GM23338 (cell line): ENCODE measurements at regions not wholly inside any gene's neighbourhood (a gene's known extent, or its start where the extent isn't known, plus 50 kb on each side); places are given as distances from the start of the nearest gene placed in this dataset.
A peak's percentile ranks its signal among the peaks of the same experiment; 100 is the strongest.

Experiments
- CREB1 ChIP-seq: fragments of 250-450 bp; sonication (Bioruptor Pico); IDR thresholded peaks from 2 replicates; pipeline ENCODE4 v1.5.0; 2020; ENCODE audit warnings: low read depth, mild to moderate bottlenecking, moderate library complexity
- CTCF ChIP-seq, 2 experiments: fragments of 200-600 bp in 1 of 2; sonication (generic) in 1 of 2; conservative IDR thresholded peaks; 2 replicates each; pipeline versions ENCODE4 v1.5.1 to v1.6.1; 2016 to 2017; ENCODE audit warnings: antibody characterized with exemption in 2 of 2, low read depth in 2 of 2, mild to moderate bottlenecking in 2 of 2, moderate library complexity in 1 of 2
- ETS1 ChIP-seq: IDR thresholded peaks from 2 replicates; pipeline ENCODE4 v1.6.1; 2016; ENCODE audit warnings: antibody characterized with exemption
- EZH2 ChIP-seq: fragments of 200-600 bp; sonication (generic); IDR thresholded peaks from one replicate; pipeline ENCODE4 v1.8.0; 2017; ENCODE audit warnings: antibody characterized with exemption, mild to moderate bottlenecking, low read depth; ENCODE audit not compliant: unreplicated experiment
- EZH2phosphoT487 ChIP-seq: fragments of 200-600 bp; sonication (generic); IDR thresholded peaks from one replicate; pipeline ENCODE4 v1.8.1; 2018; ENCODE audit warnings: antibody characterized with exemption; ENCODE audit not compliant: unreplicated experiment
- JUNB ChIP-seq: IDR thresholded peaks from one replicate; pipeline ENCODE4 v1.6.1; 2016; ENCODE audit warnings: antibody characterized with exemption; ENCODE audit not compliant: unreplicated experiment
- NANOG ChIP-seq: IDR thresholded peaks from 2 replicates; pipeline ENCODE4 v1.6.1; 2016; ENCODE audit warnings: antibody characterized with exemption, borderline replicate concordance
- POLR2AphosphoS5 ChIP-seq: IDR thresholded peaks from 2 replicates; pipeline ENCODE4 v1.6.1; 2016; ENCODE audit warnings: antibody characterized with exemption, low read depth
- REST ChIP-seq: IDR thresholded peaks from one replicate; pipeline ENCODE4 v1.6.1; 2018; ENCODE audit warnings: antibody characterized with exemption; ENCODE audit not compliant: unreplicated experiment
- STAT1 ChIP-seq: IDR thresholded peaks from one replicate; pipeline ENCODE4 v1.6.1; 2016; ENCODE audit warnings: antibody characterized with exemption; ENCODE audit not compliant: unreplicated experiment
- ZNF331 ChIP-seq: fragments of 250-450 bp; sonication (Bioruptor Pico); IDR thresholded peaks from 2 replicates; pipeline ENCODE4 v1.5.0; 2020; ENCODE audit warnings: low read depth, mild to moderate bottlenecking, moderate library complexity

- TF ChIP-seq CTCF (conservative IDR thresholded peaks at IDR 0.05; ENCODE audit: low read depth in 2 of 2) (no peak), EZH2 (no peak), STAT1 (no peak), POLR2AphosphoS5 (no peak), REST (peak; percentile 23), CREB1 (CRISPR knock-in tag) (no peak), EZH2phosphoT487 (no peak), ETS1 (no peak), JUNB (no peak), ZNF331 (CRISPR knock-in tag) (no peak), NANOG (no peak)
These were observed 209.6 kb downstream of the OLFM4 start for GRCh38 chr13:53238261-53238660.
